GM12878 (cell line): ENCODE measurements at regions not wholly inside any gene's neighbourhood (a gene's known extent, or its start where the extent isn't known, plus 50 kb on each side); places are given as distances from the start of the nearest gene placed in this dataset.

Experiments
- ATAC-seq: fragments of 200-7000 bp; cut with Tn5 transposase; 3 replicates; pipeline ENCODE4 v1.9.1; 2020; ENCODE audit warnings: mild to moderate bottlenecking, moderate library complexity
- BruUV-seq: library from RNA; stranded (reverse); fragments of 400-500 nt; replicated peaks from 2 replicates; lab custom pipeline; 2021; lab: Mats Ljungman, UMichigan
- CTCF ChIA-PET: fragments of 300-600 bp; sonication (Branson Sonifier 250); formaldehyde crosslinking; extraction: SDS; loops from one replicate; lab custom pipeline; 2021; ENCODE audit warnings: inconsistent platforms; lab: Yijun Ruan, JAX
- POLR2A ChIA-PET: fragments of 350-600 bp; formaldehyde crosslinking; extraction: SDS; loops from one replicate; lab custom pipeline; 2021; ENCODE audit warnings: inconsistent platforms; lab: Charles Lee
- RAD21 ChIA-PET: fragments of 300-600 bp; sonication (Branson Sonifier 250); formaldehyde crosslinking; loops from one replicate; lab custom pipeline; 2023; ENCODE audit warnings: antibody characterized with exemption; ENCODE audit not compliant: unreplicated experiment; lab: Charles Lee
- SMC1A ChIA-PET: fragments of 300-600 bp; sonication (Branson Sonifier 250); formaldehyde crosslinking; loops from one replicate; lab custom pipeline; 2023; ENCODE audit not compliant: unreplicated experiment, uncharacterized antibody; lab: Charles Lee
- DNase-seq: peaks from one replicate; pipeline ENCODE4 v3.0.0-alpha.2; 2011; ENCODE audit warnings: low read depth, low spot score
- FAIRE-seq: peaks from 3 replicates; lab custom pipeline; 2011; peaks lifted over from hg19 to GRCh38; lab: Jason Lieb, UNC
- H2AFZ ChIP-seq: 2 replicates; pipeline ENCODE4 v1.6.0; 2011; ENCODE audit warnings: low read depth, low read length, control low read depth; ENCODE audit not compliant: control insufficient read depth
- H3K27ac ChIP-seq: 2 replicates; pipeline ENCODE4 v1.5.1; 2011; ENCODE audit warnings: control low read depth; ENCODE audit not compliant: control insufficient read depth, insufficient read depth
- H3K27me3 ChIP-seq, 2 experiments: replicated peaks in 1 of 2; 2 replicates each; pipeline versions ENCODE4 v1.6.0 to v1.6.1; 2011; ENCODE audit warnings: low read length in 1 of 2; ENCODE audit not compliant: control insufficient read depth in 2 of 2, insufficient read depth in 2 of 2
- H3K36me3 ChIP-seq, 2 experiments: 2 replicates each; pipeline ENCODE4 v1.5.1; 2011; ENCODE audit warnings: low read length in 1 of 2; ENCODE audit not compliant: control insufficient read depth in 2 of 2, insufficient read depth in 2 of 2
- H3K4me1 ChIP-seq: 2 replicates; pipeline ENCODE4 v1.6.1; 2011; ENCODE audit warnings: mild to moderate bottlenecking, low read length, moderate library complexity, mixed read lengths; ENCODE audit not compliant: control insufficient read depth, insufficient read depth
- H3K4me2 ChIP-seq: 2 replicates; pipeline ENCODE4 v1.6.0; 2011; ENCODE audit warnings: control low read depth; ENCODE audit not compliant: control insufficient read depth, insufficient read depth
- H3K4me3 ChIP-seq: fragments of 200-600 bp; sonication (generic); 2 replicates; pipeline ENCODE4 v1.5.1; 2016
- H3K79me2 ChIP-seq: 2 replicates; pipeline ENCODE4 v1.6.0; 2011; ENCODE audit warnings: low read length; ENCODE audit not compliant: control insufficient read depth, insufficient read depth
- H3K9ac ChIP-seq: 2 replicates; pipeline ENCODE4 v1.8.0; 2011; ENCODE audit warnings: low read length, control low read depth, mixed read lengths; ENCODE audit not compliant: control insufficient read depth, insufficient read depth
- H3K9me3 ChIP-seq: replicated peaks from 3 replicates; pipeline ENCODE4 v1.5.1; 2011; ENCODE audit warnings: mild to moderate bottlenecking, low read length; ENCODE audit not compliant: control insufficient read depth, insufficient read depth
- H4K20me1 ChIP-seq: 2 replicates; pipeline ENCODE4 v1.6.0; 2011; ENCODE audit not compliant: control insufficient read depth, insufficient read depth
- ASH2L ChIP-seq: fragments of 300-600, 200-600 bp; sonication (generic); IDR thresholded peaks from 2 replicates; pipeline ENCODE4 v1.6.1; 2017; ENCODE audit warnings: low read depth, mild to moderate bottlenecking, borderline replicate concordance
- BACH1 ChIP-seq: fragments of 450-650 bp; IDR thresholded peaks from 2 replicates; pipeline ENCODE4 v1.6.1; 2017; ENCODE audit warnings: mild to moderate bottlenecking, borderline replicate concordance
- LARP7 ChIP-seq: fragments of 450-650 bp; IDR thresholded peaks from 2 replicates; pipeline ENCODE4 v1.6.1; 2017; ENCODE audit warnings: mild to moderate bottlenecking
- SIX5 ChIP-seq: IDR thresholded peaks from 2 replicates; pipeline ENCODE4 v1.6.1; 2011; ENCODE audit warnings: mild to moderate bottlenecking, low read depth, low read length, moderate library complexity; ENCODE audit not compliant: severe bottlenecking
- SMAD1 ChIP-seq: fragments of 450-650 bp; IDR thresholded peaks from 2 replicates; pipeline ENCODE4 v1.6.1; 2018; ENCODE audit warnings: mild to moderate bottlenecking, low read depth; ENCODE audit not compliant: partially characterized antibody
- WGBS: methylation state at CpG from one replicate; pipeline ENCODE4 v1.1.6; 2016; ENCODE audit warnings: low lambda C conversion rate; ENCODE audit not compliant: insufficient replicate concordance, insufficient coverage; ENCODE audit errors: missing lambda C conversion rate; 5-methylcytosine and 5-hydroxymethylcytosine counted together
- in situ Hi-C: fragments of 300-500 bp; cut with MboI; formaldehyde crosslinking; loops from 9 replicates; pipeline ENCODE4 v1.14.3; 2018; ENCODE audit warnings: mixed read lengths
- intact Hi-C: fragments of 100-400 bp; cut with micrococcal nuclease; formaldehyde crosslinking; loops from one replicate; pipeline ENCODE4 v1.14.2; 2022; ENCODE audit not compliant: unreplicated experiment
- TF ChIP-seq, protein P1 (sequence below): IDR thresholded peaks from 2 replicates; pipeline ENCODE4 v1.6.1; 2012; ENCODE audit warnings: low read depth, low read length, improper control_type of control experiment
- TF ChIP-seq, protein P2 (sequence below): fragments of 450-650 bp; IDR thresholded peaks from 2 replicates; pipeline ENCODE4 v1.6.1; 2018; ENCODE audit warnings: mild to moderate bottlenecking, low read depth, moderate library complexity; ENCODE audit not compliant: partially characterized antibody
- TF ChIP-seq, protein P3 (sequence below): fragments of 450-650 bp; IDR thresholded peaks from 2 replicates; pipeline ENCODE4 v1.6.1; 2017; ENCODE audit warnings: borderline replicate concordance

DNA sequence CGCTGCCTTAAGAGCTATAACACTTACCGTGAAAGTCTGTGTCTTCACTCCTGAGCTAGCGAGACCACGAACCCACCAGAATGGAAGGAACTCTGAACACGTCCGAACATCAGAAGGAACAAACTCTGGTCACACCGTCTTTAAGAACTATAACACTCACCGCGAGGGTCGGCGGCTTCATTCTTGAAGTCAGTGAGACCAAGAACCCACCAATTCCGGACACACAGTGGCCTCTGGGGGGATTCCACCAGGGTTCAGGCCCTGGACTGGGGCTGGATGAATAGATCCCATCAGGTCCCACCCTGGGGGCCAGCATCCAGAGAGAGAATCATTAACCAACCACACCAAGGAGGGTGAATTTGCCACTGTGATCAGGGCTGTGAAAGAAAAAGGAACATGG is 55.8 kb upstream of the ATP12A start:
- CTCF ChIA-PET, result interaction anchor here (1.0 to 2.1 kb wide), 4 partner anchors 12 to 70 kb away, joined by 3 to 5 read pairs (median 4); no protein-coding TSS in a partner anchor
- peaks cover 15% of the 10 kb centered on the region for H3K4me1 ChIP-seq
- H3K36me3 ChIP-seq, result no peaks in the 10 kb centered on the region
- BruUV-seq, result no TSS peak
- no peaks in the 10 kb centered on the region for H4K20me1 ChIP-seq
- in situ Hi-C loops, result no loop called here
- RAD21 ChIA-PET, result no interaction called here
- intact Hi-C loops, result no loop called here
- no peak overlapping the region for H3K27ac ChIP-seq
- no peak overlapping the region for H3K9ac ChIP-seq
- POLR2A ChIA-PET, result no interaction called here
- no peaks in the 10 kb centered on the region for H3K27me3 ChIP-seq
- DNase-seq (no peak), ATAC-seq (no peak), FAIRE-seq (no peak)
- no peak overlapping the region for H3K4me2 ChIP-seq
- WGBS, result 91% methylated on average over 12 of the region's 12 CpGs
- H2AFZ ChIP-seq, result no peak overlapping the region
- H3K9me3 ChIP-seq, result no peaks in the 10 kb centered on the region; the same call in 2 of the 3 replicates
- no peak overlapping the region for H3K4me3 ChIP-seq
- SMC1A ChIA-PET, result no interaction called here
- TF ChIP-seq ASH2L, result no peak
- TF ChIP-seq, protein P1, sequence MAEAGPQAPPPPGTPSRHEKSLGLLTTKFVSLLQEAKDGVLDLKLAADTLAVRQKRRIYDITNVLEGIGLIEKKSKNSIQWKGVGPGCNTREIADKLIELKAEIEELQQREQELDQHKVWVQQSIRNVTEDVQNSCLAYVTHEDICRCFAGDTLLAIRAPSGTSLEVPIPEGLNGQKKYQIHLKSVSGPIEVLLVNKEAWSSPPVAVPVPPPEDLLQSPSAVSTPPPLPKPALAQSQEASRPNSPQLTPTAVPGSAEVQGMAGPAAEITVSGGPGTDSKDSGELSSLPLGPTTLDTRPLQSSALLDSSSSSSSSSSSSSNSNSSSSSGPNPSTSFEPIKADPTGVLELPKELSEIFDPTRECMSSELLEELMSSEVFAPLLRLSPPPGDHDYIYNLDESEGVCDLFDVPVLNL, result no peak
- TF ChIP-seq LARP7, result no peak
- TF ChIP-seq, protein P2, sequence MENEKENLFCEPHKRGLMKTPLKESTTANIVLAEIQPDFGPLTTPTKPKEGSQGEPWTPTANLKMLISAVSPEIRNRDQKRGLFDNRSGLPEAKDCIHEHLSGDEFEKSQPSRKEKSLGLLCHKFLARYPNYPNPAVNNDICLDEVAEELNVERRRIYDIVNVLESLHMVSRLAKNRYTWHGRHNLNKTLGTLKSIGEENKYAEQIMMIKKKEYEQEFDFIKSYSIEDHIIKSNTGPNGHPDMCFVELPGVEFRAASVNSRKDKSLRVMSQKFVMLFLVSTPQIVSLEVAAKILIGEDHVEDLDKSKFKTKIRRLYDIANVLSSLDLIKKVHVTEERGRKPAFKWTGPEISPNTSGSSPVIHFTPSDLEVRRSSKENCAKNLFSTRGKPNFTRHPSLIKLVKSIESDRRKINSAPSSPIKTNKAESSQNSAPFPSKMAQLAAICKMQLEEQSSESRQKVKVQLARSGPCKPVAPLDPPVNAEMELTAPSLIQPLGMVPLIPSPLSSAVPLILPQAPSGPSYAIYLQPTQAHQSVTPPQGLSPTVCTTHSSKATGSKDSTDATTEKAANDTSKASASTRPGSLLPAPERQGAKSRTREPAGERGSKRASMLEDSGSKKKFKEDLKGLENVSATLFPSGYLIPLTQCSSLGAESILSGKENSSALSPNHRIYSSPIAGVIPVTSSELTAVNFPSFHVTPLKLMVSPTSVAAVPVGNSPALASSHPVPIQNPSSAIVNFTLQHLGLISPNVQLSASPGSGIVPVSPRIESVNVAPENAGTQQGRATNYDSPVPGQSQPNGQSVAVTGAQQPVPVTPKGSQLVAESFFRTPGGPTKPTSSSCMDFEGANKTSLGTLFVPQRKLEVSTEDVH, result no peak
- TF ChIP-seq, protein P3, sequence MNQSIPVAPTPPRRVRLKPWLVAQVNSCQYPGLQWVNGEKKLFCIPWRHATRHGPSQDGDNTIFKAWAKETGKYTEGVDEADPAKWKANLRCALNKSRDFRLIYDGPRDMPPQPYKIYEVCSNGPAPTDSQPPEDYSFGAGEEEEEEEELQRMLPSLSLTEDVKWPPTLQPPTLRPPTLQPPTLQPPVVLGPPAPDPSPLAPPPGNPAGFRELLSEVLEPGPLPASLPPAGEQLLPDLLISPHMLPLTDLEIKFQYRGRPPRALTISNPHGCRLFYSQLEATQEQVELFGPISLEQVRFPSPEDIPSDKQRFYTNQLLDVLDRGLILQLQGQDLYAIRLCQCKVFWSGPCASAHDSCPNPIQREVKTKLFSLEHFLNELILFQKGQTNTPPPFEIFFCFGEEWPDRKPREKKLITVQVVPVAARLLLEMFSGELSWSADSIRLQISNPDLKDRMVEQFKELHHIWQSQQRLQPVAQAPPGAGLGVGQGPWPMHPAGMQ, result no peak
- no peak for TF ChIP-seq SIX5
- TF ChIP-seq BACH1, result no peak
- no peak for TF ChIP-seq SMAD1
- no peaks in the 10 kb centered on the region for H3K79me2 ChIP-seq
